ENCODE measurements at regions not wholly inside any gene's neighbourhood (a gene's known extent, or its start where the extent isn't known, plus 50 kb on each side); places are given as distances from the start of the nearest gene placed in this dataset.

- H3K9me3 ChIP-seq: peaks cover 0 to 19% (median 0%) of the 10 kb centered on the region in 8 donors
- intact Hi-C loops (cut with DNase I; ENCODE audit: low total_unique reads): no loop called here
- no peak overlapping the region for H3K27ac ChIP-seq
- TF ChIP-seq POLR2AphosphoS5 (IDR thresholded peaks at IDR 0.05): no peak
- TF ChIP-seq POLR2A (IDR thresholded peaks at IDR 0.05): no peak
- TF ChIP-seq CTCF (IDR thresholded peaks at IDR 0.05 in 8 of 11, conservative IDR thresholded peaks at IDR 0.05 in 3 of 11): no peak
- H3K36me3 ChIP-seq: no peaks in the 10 kb centered on the region
- no peak for DNase-seq
- H3K4me3 ChIP-seq: no peak overlapping the region
- no peaks in the 10 kb centered on the region for H3K27me3 ChIP-seq (replicated peaks in 1 of 7)
- WGBS, 5 donors: 45 to 57% (median 48%) methylated on average over 3 of the region's 3 CpGs
- H3K4me1 ChIP-seq: no peaks in the 10 kb centered on the region
Measured at GRCh38 chr21:19268686-19269085, 865.1 kb upstream of the TMPRSS15 start.

- TF ChIP-seq POLR2A (IDR thresholded peaks at IDR 0.05): no peak
- no peak for TF ChIP-seq POLR2AphosphoS5 (IDR thresholded peaks at IDR 0.05)
- TF ChIP-seq CTCF (IDR thresholded peaks at IDR 0.05 in 8 of 11, conservative IDR thresholded peaks at IDR 0.05 in 3 of 11): no peak
- 75 to 83% (median 82%) methylated on average over 2 of the region's 2 CpGs for WGBS, 5 donors
Measured at GRCh38 chr21:19275065-19275464, 871.5 kb upstream of the TMPRSS15 start.

GRCh38 chr21:19276665-19277064 lies 873.1 kb upstream of the TMPRSS15 start:
- 60 to 79% (median 64%) methylated on average over 4 of the region's 4 CpGs for WGBS, 5 donors

More at GRCh38 chr21:19275065-19275464, 871.5 kb upstream of the TMPRSS15 start:
- Histone ChIP-seq H3K36me3 (no peaks in the 10 kb centered on the region), H3K4me1 (no peaks in the 10 kb centered on the region), H3K27ac (no peak overlapping the region), H3K9me3 (peaks cover 0 to 13% (median 0%) of the 10 kb centered on the region in 8 donors), H3K4me3 (no peak overlapping the region), H3K27me3 (replicated peaks in 1 of 7) (no peaks in the 10 kb centered on the region)
- DNase-seq: no peak
- intact Hi-C loops (cut with DNase I; ENCODE audit: low total_unique reads): no loop called here

GRCh38 chr21:19286876-19287275 lies 883.3 kb upstream of the TMPRSS15 start:
- Histone ChIP-seq H3K27me3 (replicated peaks in 1 of 7) (no peaks in the 10 kb centered on the region), H3K4me1 (no peaks in the 10 kb centered on the region), H3K4me3 (no peak overlapping the region), H3K27ac (no peak overlapping the region), H3K36me3 (no peaks in the 10 kb centered on the region), H3K9me3 (peaks cover 0 to 4% (median 0%) of the 10 kb centered on the region in 8 donors)
- 84 to 92% (median 87%) methylated on average over 2 of the region's 2 CpGs for WGBS, 5 donors
- no peak for TF ChIP-seq POLR2AphosphoS5 (IDR thresholded peaks at IDR 0.05)
- TF ChIP-seq CTCF (IDR thresholded peaks at IDR 0.05 in 8 of 11, conservative IDR thresholded peaks at IDR 0.05 in 3 of 11): no peak
- TF ChIP-seq POLR2A (IDR thresholded peaks at IDR 0.05): no peak
- intact Hi-C loops (cut with DNase I; ENCODE audit: low total_unique reads): no loop called here
- DNase-seq: no peak

More at GRCh38 chr21:19276665-19277064, 873.1 kb upstream of the TMPRSS15 start:
- no peak for TF ChIP-seq CTCF (IDR thresholded peaks at IDR 0.05 in 8 of 11, conservative IDR thresholded peaks at IDR 0.05 in 3 of 11)
- no peak for TF ChIP-seq POLR2A (IDR thresholded peaks at IDR 0.05)
- TF ChIP-seq POLR2AphosphoS5 (IDR thresholded peaks at IDR 0.05): no peak
- Histone ChIP-seq H3K36me3 (no peaks in the 10 kb centered on the region), H3K27me3 (replicated peaks in 1 of 7) (no peaks in the 10 kb centered on the region), H3K4me1 (no peaks in the 10 kb centered on the region), H3K4me3 (no peak overlapping the region), H3K27ac (no peak overlapping the region), H3K9me3 (peaks cover 0 to 12% (median 0%) of the 10 kb centered on the region in 8 donors)
- DNase-seq: no peak
- intact Hi-C loops (cut with DNase I; ENCODE audit: low total_unique reads): no loop called here
